H1 (cell line): ENCODE measurements at regions not wholly inside any gene's neighbourhood (a gene's known extent, or its start where the extent isn't known, plus 50 kb on each side); places are given as distances from the start of the nearest gene placed in this dataset.

ENCODE experiments used
- CTCF ChIA-PET: fragments of 300-600 bp; sonication (Branson Sonifier 250); formaldehyde crosslinking; loops from one replicate; lab custom pipeline; 2021; ENCODE audit not compliant: partially characterized antibody; lab: Charles Lee
- POLR2A ChIA-PET: fragments of 300-600 bp; sonication (Branson Sonifier 250); formaldehyde crosslinking; loops from one replicate; lab custom pipeline; 2021; ENCODE audit warnings: inconsistent platforms; ENCODE audit not compliant: partially characterized antibody; lab: Charles Lee
- DNase-seq, 2 experiments: peaks; one replicate each; pipeline versions ENCODE4 v3.0.0 to v3.0.0-alpha.2; 2010 to 2022; ENCODE audit warnings: low spot score in 2 of 2, low read depth in 1 of 2, mixed read lengths in 1 of 2
- FAIRE-seq: peaks from 2 replicates; lab custom pipeline; 2011; peaks lifted over from hg19 to GRCh38; lab: Jason Lieb, UNC
- H2AFZ ChIP-seq: 2 replicates; pipeline ENCODE4 v1.8.1; 2012; ENCODE audit warnings: low read length, inconsistent platforms
- H2AK5ac ChIP-seq: 2 replicates; pipeline ENCODE4 v1.6.1; 2013; ENCODE audit warnings: low read depth, low read length
- H2BK120ac ChIP-seq: replicated peaks from 2 replicates; pipeline ENCODE3; 2013; ENCODE audit warnings: low read depth, low read length, inconsistent platforms
- H2BK12ac ChIP-seq: 2 replicates; pipeline ENCODE4 v1.6.1; 2013; ENCODE audit warnings: low read depth, low read length
- H2BK15ac ChIP-seq: 2 replicates; pipeline ENCODE4 v1.6.1; 2013; ENCODE audit warnings: low read length
- H2BK20ac ChIP-seq: 2 replicates; pipeline ENCODE4 v1.6.1; 2013; ENCODE audit warnings: low read length
- H2BK5ac ChIP-seq: 2 replicates; pipeline ENCODE4 v1.6.1; 2013; ENCODE audit warnings: low read depth, low read length
- H3K14ac ChIP-seq: 2 replicates; pipeline ENCODE4 v1.6.1; 2013; ENCODE audit warnings: inconsistent platforms; ENCODE audit not compliant: insufficient read length
- H3K18ac ChIP-seq: 2 replicates; pipeline ENCODE4 v1.6.1; 2013; ENCODE audit warnings: low read length; ENCODE audit errors: extremely low read depth
- H3K23ac ChIP-seq: 2 replicates; pipeline ENCODE4 v1.6.1; 2013; ENCODE audit warnings: inconsistent platforms; ENCODE audit not compliant: insufficient read length
- H3K23me2 ChIP-seq: 2 replicates; pipeline ENCODE4 v1.6.1; 2013; ENCODE audit warnings: low read depth, low read length
- H3K27ac ChIP-seq: 2 replicates; pipeline ENCODE4 v1.6.1; 2011; ENCODE audit warnings: low read depth, low read length, inconsistent platforms
- H3K27me3 ChIP-seq, 4 experiments: replicated peaks in 1 of 4; 1 replicate in 1 of 4; 2 replicates in 3 of 4; pipeline versions ENCODE4 v1.6.1 to v1.8.1; 2011 to 2013; ENCODE audit warnings: low read length in 3 of 4, mild to moderate bottlenecking in 3 of 4, inconsistent platforms in 2 of 4, mixed read lengths in 2 of 4, moderate library complexity in 1 of 4; ENCODE audit not compliant: control insufficient read depth in 3 of 4, insufficient read depth in 3 of 4; ENCODE audit errors: extremely low read depth in 1 of 4
- H3K36me3 ChIP-seq, 4 experiments: 2 replicates each; pipeline versions ENCODE4 v1.6.1 to v1.8.1; 2011 to 2013; ENCODE audit warnings: mild to moderate bottlenecking in 4 of 4, low read length in 3 of 4, moderate library complexity in 2 of 4, control low read depth in 1 of 4, inconsistent platforms in 1 of 4; ENCODE audit not compliant: insufficient read depth in 4 of 4, control insufficient read depth in 2 of 4
- H3K4ac ChIP-seq: replicated peaks from 2 replicates; pipeline ENCODE3; 2013; ENCODE audit warnings: low read length, low read depth, mixed read lengths, inconsistent platforms; ENCODE audit not compliant: insufficient read length
- H3K4me1 ChIP-seq, 4 experiments: replicated peaks in 1 of 4; 1 replicate in 1 of 4; 2 replicates in 3 of 4; pipeline versions ENCODE4 v1.6.1 to v1.8.1; 2011 to 2013; ENCODE audit warnings: low read length in 3 of 4, inconsistent platforms in 2 of 4, mixed read lengths in 1 of 4; ENCODE audit not compliant: insufficient read depth in 4 of 4, control insufficient read depth in 3 of 4
- H3K4me2 ChIP-seq, 2 experiments: 2 replicates each; pipeline versions ENCODE4 v1.6.1 to v1.8.1; 2011 to 2013; ENCODE audit warnings: low read depth in 2 of 2, low read length in 2 of 2, control low read depth in 1 of 2, inconsistent platforms in 1 of 2, mild to moderate bottlenecking in 1 of 2; ENCODE audit not compliant: insufficient read depth in 1 of 2
- H3K4me3 ChIP-seq, 4 experiments: fragments of 200-600, 300-600 bp in 1 of 4; sonication (generic), shearing (Covaris generic), sonication (Bioruptor Twin) in 1 of 4; 2 replicates each; pipeline versions ENCODE4 v1.5.1 to v1.8.1; 2011 to 2016; ENCODE audit warnings: low read length in 4 of 4, low read depth in 3 of 4, control low read depth in 2 of 4, inconsistent platforms in 2 of 4, mild to moderate bottlenecking in 2 of 4, mixed read lengths in 1 of 4, moderate library complexity in 1 of 4; ENCODE audit not compliant: insufficient read depth in 2 of 4; ENCODE audit errors: extremely low read depth in 1 of 4
- H3K56ac ChIP-seq: replicated peaks from 2 replicates; pipeline ENCODE3; 2013; ENCODE audit warnings: low read depth, mild to moderate bottlenecking, mixed read lengths, low read length, inconsistent platforms; ENCODE audit not compliant: insufficient read length
- H3K79me1 ChIP-seq: 2 replicates; pipeline ENCODE4 v1.6.1; 2013; ENCODE audit warnings: low read depth, low read length, control low read depth
- H3K79me2 ChIP-seq, 2 experiments: 2 replicates each; pipeline versions ENCODE4 v1.6.1 to v1.8.1; 2012 to 2013; ENCODE audit warnings: low read length in 2 of 2, mild to moderate bottlenecking in 2 of 2, inconsistent platforms in 1 of 2; ENCODE audit not compliant: insufficient read depth in 2 of 2, control insufficient read depth in 1 of 2
- H3K9ac ChIP-seq, 4 experiments: replicated peaks in 1 of 4; 1 replicate in 1 of 4; 2 replicates in 3 of 4; pipeline versions ENCODE4 v1.6.1 to v1.8.1; 2011 to 2013; ENCODE audit warnings: low read depth in 3 of 4, low read length in 3 of 4, control low read depth in 2 of 4, mild to moderate bottlenecking in 2 of 4, moderate library complexity in 2 of 4, inconsistent platforms in 1 of 4; ENCODE audit errors: extremely low read depth in 1 of 4
- H3K9me3 ChIP-seq, 2 experiments: 2 replicates each; pipeline versions ENCODE4 v1.6.1 to v1.8.1; 2012 to 2013; ENCODE audit warnings: mild to moderate bottlenecking in 2 of 2, moderate library complexity in 2 of 2, control low read depth in 1 of 2, inconsistent platforms in 1 of 2, low read depth in 1 of 2, low read length in 1 of 2, mixed read lengths in 1 of 2; ENCODE audit not compliant: insufficient read depth in 2 of 2
- H4K20me1 ChIP-seq, 2 experiments: replicated peaks in 1 of 2; 2 replicates each; pipeline versions ENCODE3 to v1.8.1; 2011 to 2013; ENCODE audit warnings: inconsistent platforms in 2 of 2, low read length in 2 of 2, mild to moderate bottlenecking in 1 of 2; ENCODE audit not compliant: insufficient read depth in 2 of 2, control insufficient read depth in 1 of 2
- H4K5ac ChIP-seq: 2 replicates; pipeline ENCODE4 v1.6.1; 2013; ENCODE audit warnings: low read length, low read depth, mixed read lengths, inconsistent platforms; ENCODE audit not compliant: insufficient read length
- H4K8ac ChIP-seq: 2 replicates; pipeline ENCODE4 v1.8.0; 2013; ENCODE audit warnings: mild to moderate bottlenecking, moderate library complexity, low read length, inconsistent platforms; ENCODE audit not compliant: insufficient read depth; ENCODE audit errors: extremely low read depth
- H4K91ac ChIP-seq: replicated peaks from 2 replicates; pipeline ENCODE3; 2013; ENCODE audit warnings: low read length, mixed read lengths, inconsistent platforms; ENCODE audit not compliant: insufficient read length
- BRCA1 ChIP-seq: IDR thresholded peaks from 2 replicates; pipeline ENCODE4 v1.6.1; 2012; ENCODE audit warnings: low read depth, low read length, improper control_type of control experiment
- E2F6 ChIP-seq: IDR thresholded peaks from 2 replicates; pipeline ENCODE4 v1.6.1; 2012; ENCODE audit warnings: inconsistent platforms
- GTF2F1 ChIP-seq: IDR thresholded peaks from 2 replicates; pipeline ENCODE4 v1.6.1; 2012; ENCODE audit warnings: low read depth, low read length, improper control_type of control experiment, borderline replicate concordance
- JUN ChIP-seq: IDR thresholded peaks from 2 replicates; pipeline ENCODE4 v1.6.1; 2011; ENCODE audit warnings: low read depth, mild to moderate bottlenecking, improper control_type of control experiment, low read length
- MAX ChIP-seq: IDR thresholded peaks from 2 replicates; pipeline ENCODE4 v1.6.1; 2012; ENCODE audit warnings: inconsistent platforms
- NRF1 ChIP-seq: IDR thresholded peaks from 2 replicates; pipeline ENCODE4 v1.6.1; 2011; ENCODE audit warnings: mild to moderate bottlenecking, low read depth, low read length, improper control_type of control experiment
- POLR2AphosphoS5 ChIP-seq: IDR thresholded peaks from 2 replicates; pipeline ENCODE4 v1.6.1; 2011; ENCODE audit warnings: low read depth, low read length
- RNF2 ChIP-seq: fragments of 200-900, 300-1000 bp; sonication (generic); IDR thresholded peaks from 2 replicates; pipeline ENCODE4 v1.7.1; 2016; ENCODE audit warnings: borderline replicate concordance, low read depth, mild to moderate bottlenecking, antibody characterized with exemption, low read length; ENCODE audit not compliant: poor library complexity, severe bottlenecking; ENCODE audit errors: missing control alignments
- SIX5 ChIP-seq: IDR thresholded peaks from 2 replicates; pipeline ENCODE4 v1.6.1; 2011; ENCODE audit warnings: mild to moderate bottlenecking, low read depth, low read length
- SP1 ChIP-seq: IDR thresholded peaks from 2 replicates; pipeline ENCODE4 v1.6.1; 2011; ENCODE audit warnings: low read depth, low read length
- USF2 ChIP-seq: IDR thresholded peaks from 2 replicates; pipeline ENCODE4 v1.6.1; 2011; ENCODE audit warnings: low read length, improper control_type of control experiment
- whole genome bisulfite sequencing, 2 experiments: shearing (Covaris generic) in 1 of 2; methylation state at CpG; one replicate each; pipeline versions ENCODE4 v1.1.6 to v1.1.7; 2013 to 2015; ENCODE audit warnings: low lambda C conversion rate in 2 of 2, mixed read lengths in 2 of 2, inconsistent platforms in 1 of 2, low coverage in 1 of 2, missing lambda C conversion rate in 1 of 2; ENCODE audit not compliant: insufficient replicate concordance in 2 of 2, insufficient coverage in 1 of 2, insufficient read length in 1 of 2; ENCODE audit errors: extremely low coverage in 1 of 2, missing lambda C conversion rate in 1 of 2; 5-methylcytosine and 5-hydroxymethylcytosine counted together
- TF ChIP-seq, protein P1 (sequence below): IDR thresholded peaks from 2 replicates; pipeline ENCODE4 v1.6.1; 2011; ENCODE audit warnings: low read depth, mild to moderate bottlenecking, low read length; ENCODE audit not compliant: insufficient read depth

DNA sequence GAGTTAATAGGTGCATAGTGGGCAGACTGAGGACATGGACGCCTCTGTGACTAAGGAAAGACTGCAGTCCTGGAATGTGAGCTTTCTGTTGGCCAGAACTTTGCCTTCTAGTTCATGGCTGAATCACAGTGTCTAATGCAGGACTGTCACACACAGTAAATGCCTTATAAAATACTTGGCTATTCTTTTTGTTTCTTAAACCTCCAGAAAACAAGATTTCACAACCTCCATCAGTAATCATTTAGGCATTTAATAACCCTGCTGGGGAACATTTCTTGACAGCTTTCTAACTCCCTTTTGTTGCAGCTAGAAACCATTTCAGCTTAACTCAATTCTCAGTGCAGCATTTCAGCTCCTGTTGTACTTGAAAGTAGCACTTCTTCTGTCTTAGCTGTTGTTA lies 335.8 kb upstream of the DDI1 start:
- Histone ChIP-seq H3K27ac (no peak overlapping the region), H3K9me3 (no peaks in the 10 kb centered on the region), H2BK15ac (no peak overlapping the region), H3K4me2 (no peak overlapping the region), H2AK5ac (no peak overlapping the region), H3K23ac (no peak overlapping the region), H3K79me2 (no peaks in the 10 kb centered on the region), H3K27me3 (no peaks in the 10 kb centered on the region), H2AFZ (no peak overlapping the region), H3K18ac (no peak overlapping the region), H3K14ac (no peak overlapping the region), H2BK12ac (no peak overlapping the region), H4K91ac (no peak overlapping the region), H2BK120ac (no peak overlapping the region), H3K4ac (no peak overlapping the region), H3K23me2 (no peaks in the 10 kb centered on the region), H4K5ac (no peak overlapping the region), H3K79me1 (no peaks in the 10 kb centered on the region), H3K56ac (no peak overlapping the region), H3K36me3 (no peaks in the 10 kb centered on the region), H2BK20ac (no peak overlapping the region), H2BK5ac (no peak overlapping the region), H3K4me1 (0 out of 7 replicates have a peak, but pooled peaks cover 0 to 2% (median 0%) of the 10 kb centered on the region in 4 experiments), H4K8ac (no peak overlapping the region), H4K20me1 (no peaks in the 10 kb centered on the region), H3K4me3 (no peak overlapping the region), H3K9ac (no peak overlapping the region)
- WGBS, 2 experiments: 77% methylated on average over 1 of the region's 1 CpG; no CpG with 5 or more reads in 1 of the 2 experiments
- DNase-seq: no peak
- ChIA-PET POLR2A (interaction anchor here (0.8 kb wide), 1 partner anchor 77 kb away, joined by 4 read pairs; no protein-coding TSS in a partner anchor), CTCF (interaction anchor here (0.6 to 2.8 kb wide), 2 partner anchors 18 to 99 kb away, joined by 3 to 10 read pairs; no protein-coding TSS in a partner anchor)
- no peak for FAIRE-seq
- TF ChIP-seq GTF2F1: no peak
- TF ChIP-seq, protein P1, sequence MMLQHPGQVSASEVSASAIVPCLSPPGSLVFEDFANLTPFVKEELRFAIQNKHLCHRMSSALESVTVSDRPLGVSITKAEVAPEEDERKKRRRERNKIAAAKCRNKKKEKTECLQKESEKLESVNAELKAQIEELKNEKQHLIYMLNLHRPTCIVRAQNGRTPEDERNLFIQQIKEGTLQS: no peak
- no peak for TF ChIP-seq MAX
- no peak for TF ChIP-seq BRCA1
- TF ChIP-seq E2F6: no peak
- TF ChIP-seq USF2: no peak
- TF ChIP-seq RNF2: no peak
- no peak for TF ChIP-seq SP1
- no peak for TF ChIP-seq POLR2AphosphoS5
- no peak for TF ChIP-seq SIX5
- no peak for TF ChIP-seq JUN
- TF ChIP-seq NRF1: no peak
